Astrocyte of the cerebellum (primary cell): ENCODE measurements at regions not wholly inside any gene's neighbourhood (a gene's known extent, or its start where the extent isn't known, plus 50 kb on each side); places are given as distances from the start of the nearest gene placed in this dataset.
"Not testable (repeated sequence)": the region's sequence is repeated elsewhere in the genome, so short reads cannot be mapped to it uniquely, and the experiment has no call there.

Source experiments
- DNase-seq: peaks from one replicate; pipeline ENCODE4 v3.0.0-alpha.2; 2011; ENCODE audit warnings: low read depth
- H3K4me3 ChIP-seq: 2 replicates; pipeline ENCODE4 v1.5.1; 2011; ENCODE audit warnings: mild to moderate bottlenecking, low read depth, low read length, moderate library complexity
- CTCF ChIP-seq: IDR thresholded peaks from 2 replicates; pipeline ENCODE4 v1.5.1; 2012; ENCODE audit warnings: low read length, low read depth, moderate library complexity, mild to moderate bottlenecking; ENCODE audit errors: missing control alignments
- in situ Hi-C: cut with HindIII; loops from 2 replicates; pipeline ENCODE4 v1.10.0; 2017; ENCODE audit warnings: low sequenced_read_pairs

- in situ Hi-C loops, result no loop called here
- no peak for DNase-seq
- no peak for TF ChIP-seq CTCF
- no peak overlapping the region for H3K4me3 ChIP-seq
Measured at GRCh38 chr4:101696276-101697010, 94.1 kb upstream of the BANK1 start.

GRCh38 chr4:101695176-101695575, 95.4 kb upstream of the BANK1 start:
- in situ Hi-C loops, result no loop called here
- DNase-seq, result no peak
- no peak for TF ChIP-seq CTCF
- no peak overlapping the region for H3K4me3 ChIP-seq

- in situ Hi-C loops, DNase-seq, H3K4me3 ChIP-seq: not testable (repeated sequence)
Measured at GRCh38 chr4:101694403-101694802, 96.1 kb upstream of the BANK1 start.

- TF ChIP-seq CTCF, result no peak
- in situ Hi-C loops, result no loop called here
- DNase-seq, result no peak
Measured at GRCh38 chr4:101693842-101694398, 96.6 kb upstream of the BANK1 start.

GRCh38 chr4:101689220-101689619, 101.3 kb upstream of the BANK1 start:
- no peak for DNase-seq
- in situ Hi-C loops, result no loop called here
- TF ChIP-seq CTCF, result no peak
- H3K4me3 ChIP-seq, result no peak overlapping the region

More at GRCh38 chr4:101693842-101694398, 96.6 kb upstream of the BANK1 start:
- H3K4me3 ChIP-seq, result no peak overlapping the region

GRCh38 chr4:101685126-101685525, 105.4 kb upstream of the BANK1 start:
- H3K4me3 ChIP-seq, result no peak overlapping the region
- no peak for DNase-seq
- TF ChIP-seq CTCF, result no peak
- in situ Hi-C loops, result no loop called here

- no peak for DNase-seq
- H3K4me3 ChIP-seq, result no peak overlapping the region
- TF ChIP-seq CTCF, result no peak
- in situ Hi-C loops, result no loop called here
Measured at GRCh38 chr4:101682946-101683345, 107.6 kb upstream of the BANK1 start.
